Loucy (cell line): ENCODE measurements at regions not wholly inside any gene's neighbourhood (a gene's known extent, or its start where the extent isn't known, plus 50 kb on each side); places are given as distances from the start of the nearest gene placed in this dataset.

Experiments used
- H2AFZ ChIP-seq: fragments of 200-600 bp; sonication (generic); 2 replicates; pipeline ENCODE4 v1.6.0; 2016; ENCODE audit warnings: antibody characterized with exemption, mild to moderate bottlenecking, low read length, moderate library complexity
- H3F3A ChIP-seq: fragments of 200-600 bp; 2 replicates; pipeline ENCODE4 v1.6.0; 2016; ENCODE audit warnings: antibody characterized with exemption, low read depth, mild to moderate bottlenecking
- H3K27me3 ChIP-seq: fragments of 200-600 bp; sonication (generic); 2 replicates; pipeline ENCODE4 v1.6.1; 2014; ENCODE audit warnings: low read length, mild to moderate bottlenecking; ENCODE audit not compliant: insufficient read depth, poor library complexity, severe bottlenecking
- H3K36me3 ChIP-seq: fragments of 200-600 bp; sonication (generic); 2 replicates; pipeline ENCODE4 v1.6.1; 2016; ENCODE audit warnings: low read length; ENCODE audit not compliant: insufficient read depth
- H3K4me1 ChIP-seq: fragments of 200-600 bp; sonication (generic); 2 replicates; pipeline ENCODE4 v1.5.1; 2014; ENCODE audit warnings: low read length, mild to moderate bottlenecking; ENCODE audit not compliant: insufficient read depth, poor library complexity, severe bottlenecking
- H3K4me2 ChIP-seq: fragments of 200-600 bp; sonication (generic); 2 replicates; pipeline ENCODE4 v1.6.0; 2014; ENCODE audit warnings: antibody characterized with exemption, low read length, low read depth, mild to moderate bottlenecking; ENCODE audit not compliant: poor library complexity, severe bottlenecking
- H3K4me3 ChIP-seq: fragments of 200-600 bp; sonication (generic); 2 replicates; pipeline ENCODE4 v1.5.1; 2014; ENCODE audit warnings: low read length, mild to moderate bottlenecking, mixed read lengths; ENCODE audit not compliant: poor library complexity, severe bottlenecking
- H3K79me2 ChIP-seq: fragments of 200-600 bp; sonication (generic); 2 replicates; pipeline ENCODE4 v1.6.1; 2014; ENCODE audit warnings: low read length; ENCODE audit not compliant: insufficient read depth
- H3K9ac ChIP-seq: fragments of 200-600 bp; sonication (generic); 2 replicates; pipeline ENCODE4 v1.6.0; 2014; ENCODE audit warnings: mild to moderate bottlenecking, low read depth, low read length, moderate library complexity; ENCODE audit not compliant: poor library complexity, severe bottlenecking
- H3K9me2 ChIP-seq: fragments of 200-600 bp; sonication (generic); replicated peaks from 2 replicates; pipeline ENCODE4 v1.6.1; 2016; ENCODE audit warnings: low read depth, low read length, mixed read lengths
- H3K9me3 ChIP-seq: fragments of 200-600 bp; sonication (generic); 2 replicates; pipeline ENCODE4 v1.6.1; 2014; ENCODE audit warnings: mild to moderate bottlenecking, antibody characterized with exemption, low read length, low read depth; ENCODE audit not compliant: insufficient read depth
- H4K20me1 ChIP-seq: fragments of 200-600 bp; sonication (generic); 2 replicates; pipeline ENCODE4 v1.6.0; 2014; ENCODE audit warnings: antibody characterized with exemption, low read length, mild to moderate bottlenecking; ENCODE audit not compliant: insufficient read depth, poor library complexity, severe bottlenecking
- CTCF ChIP-seq: fragments of 200-600 bp; sonication (generic); conservative IDR thresholded peaks from 2 replicates; pipeline ENCODE4 v1.5.1; 2014; ENCODE audit warnings: mild to moderate bottlenecking, antibody characterized with exemption, low read length
- EZH2phosphoT487 ChIP-seq: fragments of 200-600 bp; IDR thresholded peaks from 2 replicates; pipeline ENCODE4 v1.6.1; 2018; ENCODE audit warnings: antibody characterized with exemption, mild to moderate bottlenecking, moderate library complexity, borderline replicate concordance

GRCh38 chr10:78194539-78195402, 161.1 kb downstream of the RPS24 start:
- H3K4me3 ChIP-seq: no peak overlapping the region
- H3K79me2 ChIP-seq: no peaks in the 10 kb centered on the region
- no peaks in the 10 kb centered on the region for H3K9me2 ChIP-seq
- H3K9me3 ChIP-seq: peaks cover 8% of the 10 kb centered on the region; the same call in 1 of the 2 replicates
- H4K20me1 ChIP-seq: no peaks in the 10 kb centered on the region
- H3K9ac ChIP-seq: no peak overlapping the region
- no peak overlapping the region for H2AFZ ChIP-seq
- peaks cover 37% of the 10 kb centered on the region for H3K4me1 ChIP-seq
- H3K36me3 ChIP-seq: no peaks in the 10 kb centered on the region
- H3K4me2 ChIP-seq: no peak overlapping the region
- no peaks in the 10 kb centered on the region for H3F3A ChIP-seq
- H3K27me3 ChIP-seq: no peaks in the 10 kb centered on the region
- TF ChIP-seq EZH2phosphoT487 (no peak), CTCF (no peak)

GRCh38 chr10:78196396-78196795, 162.7 kb downstream of the RPS24 start:
- Histone ChIP-seq H3F3A (no peaks in the 10 kb centered on the region), H3K79me2 (no peaks in the 10 kb centered on the region), H3K4me3 (no peak overlapping the region), H3K4me2 (no peak overlapping the region), H3K9me2 (no peaks in the 10 kb centered on the region), H3K9ac (no peak overlapping the region), H3K4me1 (peaks cover 37% of the 10 kb centered on the region), H3K27me3 (no peaks in the 10 kb centered on the region), H3K36me3 (no peaks in the 10 kb centered on the region), H2AFZ (no peak overlapping the region), H3K9me3 (peaks cover 8% of the 10 kb centered on the region; the same call in 1 of the 2 replicates), H4K20me1 (no peaks in the 10 kb centered on the region)
- TF ChIP-seq EZH2phosphoT487 (no peak), CTCF (no peak)

- peaks cover 8% of the 10 kb centered on the region; the same call in 1 of the 2 replicates for H3K9me3 ChIP-seq
- no peaks in the 10 kb centered on the region for H4K20me1 ChIP-seq
- H3K79me2 ChIP-seq: no peaks in the 10 kb centered on the region
- H3K9ac ChIP-seq: no peak overlapping the region
- peaks cover 37% of the 10 kb centered on the region for H3K4me1 ChIP-seq
- H3K4me2 ChIP-seq: no peak overlapping the region
- no peak overlapping the region for H2AFZ ChIP-seq
- TF ChIP-seq EZH2phosphoT487 (no peak), CTCF (no peak)
- H3K36me3 ChIP-seq: no peaks in the 10 kb centered on the region
- no peaks in the 10 kb centered on the region for H3F3A ChIP-seq
- H3K9me2 ChIP-seq: no peaks in the 10 kb centered on the region
- no peak overlapping the region for H3K4me3 ChIP-seq
- no peaks in the 10 kb centered on the region for H3K27me3 ChIP-seq
Observed at GRCh38 chr10:78196964-78197363, 163.3 kb downstream of the RPS24 start.
